Mucosa of descending colon (tissue), 3 donors: ENCODE measurements at regions not wholly inside any gene's neighbourhood (a gene's known extent, or its start where the extent isn't known, plus 50 kb on each side); places are given as distances from the start of the nearest gene placed in this dataset.

Source experiments
- ATAC-seq: fragments of 200-7000 bp; cut with Tn5 transposase; one replicate; pipeline ENCODE4 v1.9.1; 2020; ENCODE audit warnings: mild to moderate bottlenecking, moderate library complexity
- DNase-seq, 3 donors: peaks; one replicate each; pipeline ENCODE4 v3.0.0-alpha.2; 2020
- H3K36me3 ChIP-seq: fragments of 200-600 bp; one replicate; pipeline ENCODE4 v1.8.0; 2021; ENCODE audit warnings: low read depth, mild to moderate bottlenecking
- H3K4me1 ChIP-seq: fragments of 200-600 bp; one replicate; pipeline ENCODE4 v1.8.0; 2021; ENCODE audit warnings: low read depth, mild to moderate bottlenecking
- H3K4me3 ChIP-seq: fragments of 200-600 bp; one replicate; pipeline ENCODE4 v1.8.0; 2021; ENCODE audit warnings: mild to moderate bottlenecking
- H3K9me3 ChIP-seq: fragments of 200-600 bp; one replicate; pipeline ENCODE4 v1.8.0; 2021; ENCODE audit warnings: mild to moderate bottlenecking
- CTCF ChIP-seq: fragments of 200-600 bp; IDR thresholded peaks from one replicate; pipeline ENCODE4 v1.8.0; 2022; ENCODE audit warnings: antibody characterized with exemption, mild to moderate bottlenecking
- intact Hi-C, 2 donors: fragments of 100-400 bp; cut with DNase I in 1 of 2; cut with micrococcal nuclease in 1 of 2; formaldehyde crosslinking; loops; one replicate each; pipeline versions ENCODE4 v1.11.0 to v1.11.1; 2022; cut with DNase I, micrococcal nuclease
- donor health status: DM: no; HTN: no; CAD: no; lungs with moderate emphysema.
- donor health status: DM: no; HTN: no; CAD: no.
- donor health status: DM: no; HTN: yes; CAD: no.

GRCh38 chr7:83782628-83783027, 133.7 kb upstream of the SEMA3E start:
- Histone ChIP-seq H3K36me3 (no peaks in the 10 kb centered on the region), H3K4me1 (no peaks in the 10 kb centered on the region), H3K9me3 (no peaks in the 10 kb centered on the region), H3K4me3 (no peak overlapping the region)
- DNase-seq (no peak), ATAC-seq (no peak)
- intact Hi-C loops, result no loop called here
- no peak for TF ChIP-seq CTCF

GRCh38 chr7:83778073-83778443, 129.1 kb upstream of the SEMA3E start:
- no peak overlapping the region for H3K4me3 ChIP-seq
- no peak for ATAC-seq
- H3K36me3 ChIP-seq, result no peaks in the 10 kb centered on the region
- intact Hi-C loops, result no loop called here
- TF ChIP-seq CTCF, result no peak
- DNase-seq, result no peak
- no peaks in the 10 kb centered on the region for H3K4me1 ChIP-seq
- H3K9me3 ChIP-seq, result no peaks in the 10 kb centered on the region

- Histone ChIP-seq H3K36me3 (no peaks in the 10 kb centered on the region), H3K9me3 (no peaks in the 10 kb centered on the region), H3K4me1 (no peaks in the 10 kb centered on the region), H3K4me3 (no peak overlapping the region)
- no peak for TF ChIP-seq CTCF
- no peak for ATAC-seq
- intact Hi-C loops, result no loop called here
- DNase-seq, result no peak
Measured at GRCh38 chr7:83777406-83778072, 128.6 kb upstream of the SEMA3E start.

GRCh38 chr7:83769407-83769806, 120.5 kb upstream of the SEMA3E start:
- intact Hi-C loops, result no loop called here
- Histone ChIP-seq H3K4me3 (no peak overlapping the region), H3K9me3 (no peaks in the 10 kb centered on the region), H3K4me1 (no peaks in the 10 kb centered on the region), H3K36me3 (no peaks in the 10 kb centered on the region)
- no peak for TF ChIP-seq CTCF
- no peak for ATAC-seq
- DNase-seq, result no peak

GRCh38 chr7:83751217-83751616, 102.3 kb upstream of the SEMA3E start:
- Histone ChIP-seq H3K4me3 (no peak overlapping the region), H3K9me3 (no peaks in the 10 kb centered on the region), H3K36me3 (no peaks in the 10 kb centered on the region), H3K4me1 (no peaks in the 10 kb centered on the region)
- DNase-seq, result no peak
- no peak for ATAC-seq
- TF ChIP-seq CTCF, result no peak
- intact Hi-C loops, result no loop called here

GRCh38 chr7:83749495-83749894, 100.6 kb upstream of the SEMA3E start:
- Histone ChIP-seq H3K4me3 (no peak overlapping the region), H3K36me3 (no peaks in the 10 kb centered on the region), H3K9me3 (no peaks in the 10 kb centered on the region), H3K4me1 (no peaks in the 10 kb centered on the region)
- ATAC-seq, result no peak
- DNase-seq, result no peak
- no peak for TF ChIP-seq CTCF
- intact Hi-C loops, result no loop called here
